ENCODE measurements at regions not wholly inside any gene's neighbourhood (a gene's known extent, or its start where the extent isn't known, plus 50 kb on each side); places are given as distances from the start of the nearest gene placed in this dataset.
"Not testable (repeated sequence)": the region's sequence is repeated elsewhere in the genome, so short reads cannot be mapped to it uniquely, and the experiment has no call there.

DNA sequence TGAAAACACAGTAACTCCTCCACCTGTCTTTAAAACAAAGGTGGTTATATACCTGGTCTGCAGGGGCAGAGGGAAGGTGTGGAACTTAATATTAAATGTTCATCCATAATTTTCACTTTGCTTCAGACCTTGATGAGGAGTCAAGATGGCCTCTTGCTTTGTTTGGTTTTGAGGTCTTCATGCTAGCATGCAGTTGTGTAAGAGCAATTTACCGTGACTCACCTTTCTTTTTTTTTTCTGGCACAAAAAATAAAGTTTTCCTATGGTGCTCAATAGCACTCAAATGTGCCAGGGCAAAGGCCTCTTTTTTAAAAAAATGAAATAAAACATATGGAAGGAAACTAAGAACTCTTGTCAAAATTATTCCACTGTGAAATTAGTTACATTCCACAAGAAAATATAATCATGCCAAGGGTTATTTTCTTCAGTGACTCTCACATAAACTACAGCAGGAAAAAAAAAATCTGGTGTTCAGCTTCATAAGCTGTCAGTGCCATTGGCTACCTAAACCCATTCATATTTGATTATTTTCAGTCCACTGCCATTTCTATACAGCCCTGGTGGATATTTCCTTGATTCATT lies 128.2 kb downstream of the SLC7A11 start:
- no peak for DNase-seq

DNA sequence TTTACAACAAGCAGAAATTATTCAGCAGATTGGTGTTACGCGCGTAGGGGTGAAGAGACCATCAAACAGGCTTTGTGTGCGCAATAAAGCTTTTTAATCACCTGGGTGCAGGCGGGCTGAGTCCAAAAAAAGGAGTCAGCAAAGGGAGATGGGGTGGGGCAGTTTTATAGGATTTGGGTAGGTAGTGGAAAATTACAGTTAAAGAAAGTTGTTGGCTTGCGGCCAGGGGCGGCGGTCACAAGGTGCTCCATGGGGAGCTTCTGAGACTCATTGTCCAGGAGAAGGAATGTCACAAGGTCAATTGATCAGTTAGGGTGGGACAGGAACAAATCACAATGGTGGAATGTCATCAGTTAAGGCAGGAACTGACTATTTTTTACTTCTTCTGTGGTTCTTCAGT lies 129.3 kb downstream of the SLC7A11 start:
- DNase-seq: not testable (repeated sequence)

DNA sequence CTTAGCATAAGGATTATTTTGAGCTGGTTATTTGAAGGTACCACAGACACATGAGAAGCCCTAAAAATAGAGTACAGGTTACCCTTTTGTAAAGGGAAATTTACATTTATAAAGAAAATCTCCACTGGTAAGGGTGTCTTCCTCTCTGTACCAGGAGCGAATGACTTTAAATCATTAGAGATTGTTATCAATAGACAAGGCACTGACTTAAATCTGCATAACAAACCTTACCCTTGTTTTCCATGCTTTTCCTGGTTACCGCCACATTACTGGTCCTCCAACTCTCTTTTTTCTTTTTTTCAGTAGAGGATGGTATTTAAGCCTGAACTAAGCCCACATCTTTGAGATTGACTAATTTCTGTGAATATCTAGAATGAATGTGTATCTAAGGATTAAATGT lies 129.8 kb downstream of the SLC7A11 start:
- DNase-seq: no peak

DNA sequence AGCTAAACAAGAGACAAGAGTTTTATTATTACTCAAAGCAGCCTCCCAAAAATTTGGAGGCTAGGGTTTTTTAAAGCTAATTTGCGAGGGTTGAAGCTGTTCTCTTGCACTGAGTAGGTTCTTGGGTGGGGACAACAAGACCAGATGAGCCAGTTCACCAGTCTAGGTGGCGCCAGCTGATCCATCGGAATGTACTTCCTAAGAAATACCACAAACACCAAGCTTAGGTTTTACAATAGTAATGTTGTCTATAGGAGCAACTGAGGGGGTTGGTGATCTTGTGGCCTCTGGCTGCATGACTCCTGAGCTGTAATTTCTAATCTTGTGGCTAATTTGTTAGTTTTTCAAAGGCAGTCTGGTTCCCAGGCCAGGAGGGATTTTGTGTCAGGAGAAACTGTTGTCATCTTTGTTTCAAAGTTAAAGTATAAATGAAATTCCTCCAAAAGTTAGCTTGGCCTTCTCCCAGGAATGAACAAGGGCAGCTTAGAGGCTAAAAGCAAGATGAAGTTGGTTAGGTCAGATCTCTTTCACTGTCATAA lies 130.6 kb downstream of the SLC7A11 start:
- no peak for DNase-seq

GRCh38 chr4:138110815-138111214 lies 131.3 kb downstream of the SLC7A11 start:
- DNase-seq: no peak

GRCh38 chr4:138107023-138107422 lies 135.1 kb downstream of the SLC7A11 start:
- no peak for DNase-seq

GRCh38 chr4:138105331-138105730 lies 136.8 kb downstream of the SLC7A11 start:
- no peak for DNase-seq

DNA sequence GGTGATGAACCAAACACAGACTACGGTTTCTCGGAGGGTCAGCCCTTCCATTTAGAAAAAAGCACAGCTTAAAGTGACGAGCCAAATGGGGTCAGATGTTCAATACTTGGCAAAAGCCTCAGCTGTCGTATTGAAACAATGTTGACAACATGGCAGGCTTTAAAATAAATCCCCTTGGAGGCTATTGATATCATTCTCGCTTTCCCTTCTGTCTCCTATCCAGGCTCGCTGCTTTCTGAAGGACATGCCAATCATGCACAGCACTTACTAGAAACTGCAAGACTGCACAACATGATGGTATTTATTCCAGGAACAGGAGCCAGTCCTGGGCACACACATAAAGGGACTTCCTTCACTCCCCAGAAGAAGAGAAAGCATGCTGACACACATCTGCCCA lies 137.9 kb downstream of the SLC7A11 start:
- DNase-seq: peak in 1 of 56 donors; percentile 1

DNA sequence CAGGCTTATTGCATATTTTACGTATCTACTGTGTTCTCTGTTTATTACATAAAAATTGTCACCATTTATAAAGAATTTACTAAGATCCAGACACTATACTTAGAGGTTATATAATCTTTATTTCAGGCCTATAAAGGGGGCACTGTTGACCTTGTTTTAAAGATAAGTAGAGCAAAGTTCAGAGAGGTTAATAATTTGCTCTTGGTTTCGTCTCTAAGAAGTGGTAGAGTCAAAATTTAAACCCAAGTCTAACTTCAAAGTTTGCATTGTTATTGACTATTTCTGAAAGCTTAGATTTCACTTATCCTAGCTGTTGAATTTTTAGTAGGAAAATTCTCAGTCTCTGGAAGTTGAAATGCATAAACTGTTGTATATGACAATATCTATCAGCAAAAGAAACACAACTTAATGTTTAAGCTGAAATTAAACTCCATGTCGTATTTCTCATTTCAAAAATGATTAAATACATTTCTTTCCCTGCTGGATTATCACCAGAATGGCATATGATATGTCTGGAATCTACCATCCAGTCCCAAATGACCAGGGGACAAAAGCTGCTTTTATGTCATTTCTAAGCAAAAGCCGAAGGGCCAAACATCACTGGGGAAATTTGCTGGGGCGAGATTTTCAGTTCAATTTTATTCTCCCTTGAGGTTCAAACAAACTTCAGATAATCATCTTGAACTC lies 138.4 kb downstream of the SLC7A11 start:
- no peak for DNase-seq

DNA sequence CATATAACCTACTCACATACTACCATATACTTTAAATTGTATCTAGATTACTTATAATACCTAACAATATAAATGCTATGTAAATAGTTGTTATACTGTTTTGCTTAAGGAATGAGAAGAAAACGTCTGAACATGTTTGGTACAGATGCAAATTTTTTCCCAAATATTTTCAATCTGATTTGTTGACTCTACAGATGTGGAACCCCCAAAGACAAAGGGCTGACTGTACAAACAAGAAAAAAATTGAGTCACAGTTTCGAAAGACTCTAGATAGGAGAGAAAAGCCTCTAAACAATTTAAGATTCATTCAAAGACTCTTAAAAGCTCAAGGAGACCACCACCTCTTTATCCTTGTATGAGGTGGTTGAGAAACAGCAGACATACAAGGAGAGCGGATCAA lies 142.8 kb downstream of the SLC7A11 start:
- DNase-seq: no peak

DNA sequence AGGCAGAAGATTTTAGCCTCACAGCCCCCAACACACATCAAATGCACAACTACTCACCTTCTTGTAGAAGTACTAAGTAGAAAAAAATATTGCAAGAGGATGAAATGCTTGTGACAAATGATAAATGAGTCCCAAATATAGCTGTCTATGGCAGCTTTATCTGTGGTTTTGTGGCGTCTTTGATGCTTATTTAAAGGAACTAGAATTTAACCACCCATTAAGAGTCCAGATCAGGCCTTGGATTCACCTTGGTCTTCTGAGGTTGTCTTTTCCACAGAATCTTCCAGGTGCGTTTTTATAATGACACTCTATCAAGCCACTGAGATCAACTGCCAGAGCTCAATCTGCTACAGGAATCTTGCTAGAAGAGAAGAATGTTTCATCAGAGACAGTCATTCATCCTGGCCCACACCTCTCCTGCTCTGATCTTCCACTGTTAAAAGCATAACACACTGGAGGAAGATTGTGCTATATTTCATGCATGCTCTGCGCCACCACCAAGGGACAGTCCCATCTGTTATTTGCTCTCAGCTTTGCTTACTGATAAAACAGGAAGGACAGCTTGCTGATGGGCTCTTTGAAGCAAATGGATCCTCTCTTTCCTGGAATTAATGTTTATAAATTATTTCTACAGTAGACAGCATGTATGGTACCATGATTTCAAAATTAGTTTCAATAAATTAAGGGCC lies 144.1 kb downstream of the SLC7A11 start:
- DNase-seq: no peak

- DNase-seq: no peak
Measured at GRCh38 chr4:138096384-138097062, 145.6 kb downstream of the SLC7A11 start.

DNA sequence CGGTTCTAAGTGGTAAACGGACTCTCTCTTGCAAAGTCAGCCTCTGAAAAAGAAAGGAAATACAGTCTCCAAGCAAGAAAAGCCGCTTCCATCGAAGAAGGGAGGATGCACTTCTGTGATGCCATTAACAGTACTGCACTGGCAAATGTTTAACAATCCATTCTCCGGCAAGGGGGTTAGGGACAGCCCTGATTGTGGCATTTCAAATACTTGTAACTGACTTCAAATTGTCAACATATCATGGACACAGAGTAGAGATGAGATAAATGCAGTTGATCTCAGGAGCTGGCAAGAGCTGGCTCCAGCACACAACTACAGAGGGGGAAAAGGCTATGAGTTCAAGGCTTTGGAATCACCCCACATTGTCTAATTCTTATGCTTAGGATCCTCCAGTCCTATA lies 146.8 kb downstream of the SLC7A11 start:
- DNase-seq: no peak

DNA sequence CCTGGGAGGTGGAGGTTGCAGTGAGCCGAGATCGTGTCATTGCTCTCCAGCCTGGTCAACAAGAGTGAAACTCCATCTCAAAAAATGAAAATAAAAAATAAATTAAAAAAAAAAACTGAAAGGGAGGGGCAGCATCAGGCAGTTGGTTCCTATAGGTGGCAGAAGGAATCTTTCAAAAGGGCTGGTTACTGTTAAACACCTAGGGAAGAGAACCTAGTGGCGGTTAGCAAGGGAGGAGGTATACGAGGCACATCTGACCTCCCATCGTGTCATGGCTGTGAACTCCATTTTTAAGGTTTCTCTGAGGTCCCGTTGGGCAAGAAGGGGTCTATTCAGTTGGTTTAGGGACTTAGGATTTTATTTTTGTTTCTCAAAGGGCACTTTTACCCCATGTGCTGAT lies 150.1 kb downstream of the SLC7A11 start:
- no peak for DNase-seq

DNA sequence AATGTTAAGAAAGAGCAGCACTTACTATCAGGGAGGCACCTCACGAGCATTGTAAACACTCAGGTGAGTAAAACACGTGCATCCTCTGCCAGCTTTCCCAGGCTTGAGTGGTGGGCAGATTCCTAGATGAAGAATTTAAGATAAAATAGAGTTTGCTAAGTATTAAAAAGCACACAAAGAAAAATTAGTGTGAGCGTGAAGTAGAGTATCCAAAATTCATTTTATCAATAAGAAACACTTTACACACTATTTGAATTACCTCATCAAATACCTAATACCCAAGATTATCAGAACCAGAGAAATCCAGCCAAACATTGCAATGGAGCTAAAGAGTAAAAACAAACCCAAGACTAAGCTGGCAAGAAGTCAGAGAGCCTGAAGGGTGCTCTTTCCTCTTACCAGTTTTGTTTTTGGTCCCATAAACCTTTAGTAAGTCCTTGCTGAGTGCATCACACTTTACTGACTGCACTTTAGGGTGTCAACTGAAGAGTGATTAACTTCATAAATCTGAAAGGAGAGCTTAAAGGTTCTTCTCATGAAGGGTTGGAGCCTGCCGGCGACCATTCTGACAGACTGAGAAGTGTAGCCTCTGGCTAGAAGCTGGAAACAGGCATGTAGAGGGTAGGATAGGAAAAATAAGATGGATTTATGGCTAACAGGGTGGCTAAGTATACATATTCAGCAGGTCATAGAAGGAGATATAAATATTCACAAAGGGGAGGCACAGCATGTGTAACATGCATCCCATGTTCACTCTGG lies 151.1 kb downstream of the SLC7A11 start:
- DNase-seq: no peak

GRCh38 chr4:138090150-138090917 lies 151.8 kb downstream of the SLC7A11 start:
- DNase-seq: peak in 38 of 56 donors; percentile 1 to 64 (median 16)

DNA sequence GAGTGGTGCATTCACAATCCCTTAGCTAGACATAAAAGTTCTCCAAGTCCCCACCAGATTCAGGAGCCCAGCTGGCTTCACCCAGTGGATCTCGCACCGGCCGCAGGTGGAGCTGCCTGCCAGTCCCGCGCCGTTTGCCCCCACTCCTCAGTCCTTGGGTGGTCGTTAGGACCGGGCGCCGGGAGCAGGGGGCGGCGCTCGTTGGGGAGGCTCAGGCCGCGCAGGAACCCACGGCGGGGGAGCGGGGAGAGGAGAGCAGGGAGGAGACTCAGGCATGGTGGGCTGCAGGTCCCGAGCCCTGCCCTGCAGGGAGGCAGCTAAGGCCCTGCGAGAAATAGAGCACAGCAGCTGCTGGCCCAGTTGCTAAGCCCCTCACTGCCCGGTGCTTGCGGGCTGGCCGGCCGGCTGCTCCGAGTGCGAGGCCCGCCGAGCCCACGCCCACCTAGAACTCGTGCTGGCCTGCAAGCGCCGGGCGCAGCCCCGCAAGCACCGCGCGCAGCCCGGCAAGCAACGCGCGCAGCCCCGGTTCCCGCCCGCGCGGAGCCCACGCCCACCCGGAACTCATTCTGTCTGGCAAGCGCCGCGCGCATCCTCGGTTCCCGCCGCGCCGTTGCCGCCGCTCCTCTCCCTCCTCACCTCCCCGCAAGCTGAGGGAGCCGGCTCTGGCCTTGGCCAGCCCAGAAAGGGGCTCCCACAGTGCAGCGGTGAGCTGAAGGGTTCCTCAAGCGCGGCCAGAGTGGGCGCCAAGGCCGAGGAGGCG lies 153.5 kb downstream of the SLC7A11 start:
- DNase-seq: no peak

GRCh38 chr4:138087066-138087719 lies 155.0 kb downstream of the SLC7A11 start:
- DNase-seq: no peak

GRCh38 chr4:138086611-138087041 lies 155.5 kb downstream of the SLC7A11 start:
- DNase-seq: no peak
